CD4-positive, alpha-beta memory T cell (primary cell): ENCODE measurements at regions not wholly inside any gene's neighbourhood (a gene's known extent, or its start where the extent isn't known, plus 50 kb on each side); places are given as distances from the start of the nearest gene placed in this dataset.
A peak's percentile ranks its signal among the peaks of the same experiment; 100 is the strongest.

Source experiments
- CTCF ChIA-PET: fragments of 350-600 bp; sonication (Branson Sonifier 250); formaldehyde crosslinking; loops from one replicate; lab custom pipeline; 2021; ENCODE audit warnings: inconsistent platforms; ENCODE audit not compliant: partially characterized antibody; lab: Charles Lee
- POLR2A ChIA-PET: fragments of 350-600 bp; sonication (Branson Sonifier 250); formaldehyde crosslinking; loops from one replicate; lab custom pipeline; 2021; ENCODE audit not compliant: partially characterized antibody; lab: Charles Lee
- DNase-seq, 5 donors: peaks; one replicate each; pipeline versions ENCODE4 v3.0.0 to v3.0.0-alpha.2; 2020 to 2022; ENCODE audit warnings: mixed read lengths in 1 of 5
- H3K27ac ChIP-seq: one replicate; pipeline ENCODE4 v1.7.0; 2013; ENCODE audit warnings: low read depth, low read length
- H3K27me3 ChIP-seq: 2 replicates; pipeline ENCODE4 v1.7.0; 2013; ENCODE audit warnings: mild to moderate bottlenecking, low read length, moderate library complexity; ENCODE audit not compliant: insufficient read depth
- H3K36me3 ChIP-seq: 2 replicates; pipeline ENCODE4 v1.7.0; 2013; ENCODE audit warnings: mild to moderate bottlenecking, low read length, moderate library complexity; ENCODE audit not compliant: insufficient read depth
- H3K4me1 ChIP-seq: 2 replicates; pipeline ENCODE4 v1.7.0; 2013; ENCODE audit warnings: mild to moderate bottlenecking, low read length, moderate library complexity; ENCODE audit not compliant: insufficient read depth
- H3K4me3 ChIP-seq, 2 donors: one replicate each; pipeline ENCODE4 v1.7.0; 2013; ENCODE audit warnings: low read length in 2 of 2, mild to moderate bottlenecking in 1 of 2
- H3K9me3 ChIP-seq, 2 donors: one replicate each; pipeline ENCODE4 v1.7.0; 2013; ENCODE audit warnings: low read length in 2 of 2, control low read depth in 1 of 2; ENCODE audit not compliant: control insufficient read depth in 1 of 2
- H3K27ac Mint-ChIP-seq, 7 donors: one replicate each; pipeline ENCODE4 v1.8.0; 2020 to 2021; ENCODE audit warnings: mixed read lengths in 7 of 7, mild to moderate bottlenecking in 6 of 7, inconsistent platforms in 3 of 7, moderate library complexity in 3 of 7
- H3K27me3 Mint-ChIP-seq, 2 donors: one replicate each; pipeline ENCODE4 v1.8.0; 2020 to 2021; ENCODE audit warnings: mixed read lengths in 2 of 2
- H3K36me3 Mint-ChIP-seq, 2 donors: one replicate each; pipeline ENCODE4 v1.8.0; 2020 to 2021; ENCODE audit warnings: mixed read lengths in 2 of 2, inconsistent platforms in 1 of 2, mild to moderate bottlenecking in 1 of 2
- H3K4me1 Mint-ChIP-seq, 4 donors: one replicate each; pipeline ENCODE4 v1.8.0; 2020 to 2021; ENCODE audit warnings: mixed read lengths in 4 of 4, mild to moderate bottlenecking in 1 of 4
- H3K4me3 Mint-ChIP-seq, 8 donors: one replicate each; pipeline ENCODE4 v1.8.0; 2020 to 2021; ENCODE audit warnings: mixed read lengths in 8 of 8, mild to moderate bottlenecking in 7 of 8, moderate library complexity in 6 of 8, inconsistent platforms in 3 of 8
- H3K9me3 Mint-ChIP-seq, 8 donors: one replicate each; pipeline ENCODE4 v1.8.0; 2020 to 2021; ENCODE audit warnings: mixed read lengths in 8 of 8, mild to moderate bottlenecking in 5 of 8, inconsistent platforms in 3 of 8, moderate library complexity in 1 of 8
- intact Hi-C: fragments of 100-400 bp; cut with micrococcal nuclease; formaldehyde crosslinking; loops from one replicate; pipeline ENCODE4 v1.15.1; 2023

DNA sequence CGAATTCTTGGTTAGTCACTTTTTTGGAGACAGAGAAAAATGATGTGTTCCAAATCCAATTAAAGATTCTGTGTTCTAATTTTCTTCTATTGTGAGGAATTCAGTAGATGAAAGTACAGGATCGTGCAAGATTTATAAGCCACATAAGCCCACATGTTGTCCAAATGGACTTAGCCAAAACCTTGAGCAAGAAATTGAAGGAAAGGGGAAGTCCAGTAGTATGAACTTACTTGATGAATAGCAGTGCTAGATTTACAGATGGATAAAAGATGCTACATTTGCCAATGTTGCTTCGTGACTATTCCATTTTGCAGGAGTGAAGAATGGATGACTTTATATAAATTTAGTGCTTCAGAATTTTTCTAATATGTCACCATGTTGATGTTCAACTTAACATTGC, 120.0 kb upstream of the ATP11B start:
- H3K36me3 Mint-ChIP-seq = no peaks in the 10 kb centered on the region
- Histone ChIP-seq H3K27me3 (no peaks in the 10 kb centered on the region), H3K27ac (no peak overlapping the region), H3K4me1 (no peaks in the 10 kb centered on the region), H3K36me3 (no peaks in the 10 kb centered on the region), H3K4me3 (no peak overlapping the region), H3K9me3 (no peaks in the 10 kb centered on the region)
- intact Hi-C loops = no loop called here
- POLR2A ChIA-PET = no interaction called here
- DNase-seq = no peak
- peaks cover 0 to 5% (median 0%) of the 10 kb centered on the region in 8 donors for H3K9me3 Mint-ChIP-seq
- CTCF ChIA-PET = interaction anchor here (1.6 kb wide), 1 partner anchor 9 kb away, joined by 5 read pairs; no protein-coding TSS in a partner anchor
- H3K4me3 Mint-ChIP-seq = no peak overlapping the region
- H3K27me3 Mint-ChIP-seq = peaks cover 8 to 15% of the 10 kb centered on the region in 2 donors
- no peaks in the 10 kb centered on the region for H3K4me1 Mint-ChIP-seq
- no peak overlapping the region for H3K27ac Mint-ChIP-seq

DNA sequence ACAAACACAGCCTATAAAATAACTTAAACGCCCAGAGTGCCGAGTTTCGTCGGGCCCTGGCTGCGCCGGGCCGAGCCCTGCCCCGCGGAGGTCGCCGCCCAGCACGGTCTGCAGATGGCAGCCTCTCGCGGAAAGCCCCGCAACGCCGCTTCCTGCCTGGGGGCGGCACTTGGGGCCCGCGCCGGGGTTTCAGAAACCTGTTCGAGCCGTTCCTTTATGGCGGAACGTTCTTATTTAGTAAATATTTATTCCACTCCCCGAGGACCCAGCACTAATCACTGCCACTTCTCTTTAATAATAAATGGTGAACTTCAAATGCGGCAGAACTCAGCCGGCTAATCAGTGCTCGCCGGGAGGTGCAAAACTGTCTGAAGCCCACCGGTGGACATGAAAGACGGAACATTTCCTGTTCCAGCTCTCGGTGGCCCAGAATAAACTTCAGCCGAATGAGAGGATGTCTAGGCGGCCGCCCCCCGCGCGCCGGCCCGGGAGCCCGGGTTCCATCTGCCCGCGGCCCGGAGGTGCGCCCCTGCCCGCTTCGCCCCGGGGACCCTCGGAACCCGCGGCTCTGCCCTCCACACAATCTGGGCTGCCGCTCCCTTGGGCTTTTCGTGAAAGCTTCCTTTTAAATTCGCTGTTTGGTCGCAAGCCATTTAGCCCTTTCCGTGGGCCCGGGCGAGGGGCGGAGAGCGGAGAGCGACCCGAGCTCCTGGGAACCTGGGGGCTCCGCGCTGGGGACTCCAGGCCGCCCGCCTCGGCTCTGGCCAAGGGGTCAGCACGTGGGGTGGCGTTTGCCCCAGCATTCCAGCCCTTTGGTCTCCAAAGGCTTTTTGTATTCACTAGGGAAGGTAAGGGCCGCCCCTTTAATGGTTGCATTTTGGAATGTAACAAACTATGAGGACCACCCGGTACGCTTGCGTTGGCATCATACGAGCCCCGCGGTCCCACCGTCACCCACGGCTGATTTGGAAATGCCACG, 110.8 kb upstream of the ATP11B start:
- Mint-ChIP-seq H3K27me3 (peaks cover 27 to 30% of the 10 kb centered on the region in 2 donors), H3K9me3 (no peaks in the 10 kb centered on the region), H3K27ac (peak overlapping the region in 1 of 7 donors; percentile 49), H3K4me3 (peak overlapping the region; percentile 70 to 88 (median 80)), H3K36me3 (no peaks in the 10 kb centered on the region), H3K4me1 (peaks cover 6 to 10% (median 8%) of the 10 kb centered on the region in 4 donors)
- peaks cover 15% of the 10 kb centered on the region for H3K4me1 ChIP-seq
- CTCF ChIA-PET = interaction anchor here (1.2 to 3.5 kb wide), 8 partner anchors 9 to 976 kb away, joined by 3 to 21 read pairs (median 4); partner anchors contain the start of gene SOX2
- DNase-seq = peak; percentile 21 to 47 (median 39)
- H3K4me3 ChIP-seq = peak overlapping the region in 1 of 2 donors; percentile 37
- H3K27ac ChIP-seq = no peak overlapping the region
- intact Hi-C loops = loop anchor here (2.0 to 10.0 kb wide), 3 partner anchors 1470 to 1880 kb away; partner anchors contain the start of gene DNAJC19
- peaks cover 7% of the 10 kb centered on the region for H3K27me3 ChIP-seq
- H3K9me3 ChIP-seq = no peaks in the 10 kb centered on the region
- POLR2A ChIA-PET = no interaction called here
- no peaks in the 10 kb centered on the region for H3K36me3 ChIP-seq

DNA sequence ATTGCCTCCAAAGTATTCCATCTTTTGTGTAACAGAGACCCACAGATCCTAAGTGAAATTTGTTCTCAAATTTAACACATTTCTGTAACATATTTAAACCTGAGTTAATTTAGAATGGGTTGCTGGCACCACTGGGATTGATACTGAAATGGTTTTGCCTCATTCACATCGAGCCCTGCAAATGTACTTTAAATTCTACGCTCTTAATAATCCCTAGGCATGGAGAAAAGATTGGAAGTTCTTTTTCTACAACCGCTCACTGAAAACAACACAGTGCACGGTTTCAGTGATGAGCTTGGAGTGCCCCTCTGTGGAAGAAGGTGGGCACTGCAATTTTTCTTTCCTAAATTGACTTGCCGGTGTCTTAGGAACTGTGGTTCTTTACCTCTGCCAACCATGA, 109.9 kb upstream of the ATP11B start:
- ChIA-PET CTCF (interaction anchor here (0.6 to 3.5 kb wide), 15 partner anchors 8 to 1357 kb away, joined by 3 to 21 read pairs (median 3); partner anchors contain the start of gene SOX2), POLR2A (no interaction called here)
- Histone ChIP-seq H3K27me3 (peaks cover 7% of the 10 kb centered on the region), H3K27ac (no peak overlapping the region), H3K4me3 (no peak overlapping the region), H3K36me3 (no peaks in the 10 kb centered on the region), H3K9me3 (no peaks in the 10 kb centered on the region), H3K4me1 (peaks cover 15% of the 10 kb centered on the region)
- peak; percentile 37 to 64 (median 51) for DNase-seq
- Mint-ChIP-seq H3K27ac (peak overlapping the region in 1 of 7 donors; percentile 36), H3K4me3 (peak overlapping the region; percentile 30 to 88 (median 71)), H3K9me3 (no peaks in the 10 kb centered on the region), H3K4me1 (peaks cover 6 to 10% (median 8%) of the 10 kb centered on the region in 4 donors), H3K27me3 (peaks cover 30% of the 10 kb centered on the region in 2 donors), H3K36me3 (no peaks in the 10 kb centered on the region)
- intact Hi-C loops = loop anchor here (2.0 to 10.0 kb wide), 3 partner anchors 1471 to 1881 kb away; partner anchors contain the start of gene DNAJC19

DNA sequence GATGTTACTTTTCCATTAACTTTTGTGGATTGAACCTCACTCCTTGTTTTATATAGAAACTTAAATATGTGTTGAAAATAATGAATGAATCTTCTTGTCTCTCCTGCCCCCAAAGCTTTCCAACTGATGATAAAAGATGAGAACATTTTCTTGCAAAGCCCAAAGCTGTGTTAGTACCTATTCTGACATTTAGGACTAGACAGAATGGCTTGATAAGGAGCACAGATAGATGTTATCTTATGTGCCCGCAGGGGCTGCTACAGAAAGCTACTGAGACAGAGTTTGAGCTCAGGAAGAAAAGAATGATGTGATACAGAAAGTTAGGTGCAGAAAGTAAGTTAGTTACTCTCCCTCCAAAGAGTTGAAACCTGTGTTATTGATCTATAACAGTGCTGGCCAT, 109.4 kb upstream of the ATP11B start:
- Mint-ChIP-seq H3K36me3 (no peaks in the 10 kb centered on the region), H3K4me3 (peak overlapping the region in 5 of 8 donors; percentile 58 to 78 (median 70)), H3K27me3 (peaks cover 30% of the 10 kb centered on the region in 2 donors), H3K27ac (no peak overlapping the region), H3K9me3 (no peaks in the 10 kb centered on the region), H3K4me1 (peaks cover 6 to 10% (median 8%) of the 10 kb centered on the region in 4 donors)
- CTCF ChIA-PET = interaction anchor here (0.8 to 3.5 kb wide), 14 partner anchors 8 to 1357 kb away, joined by 3 to 21 read pairs (median 3); partner anchors contain the start of gene SOX2
- Histone ChIP-seq H3K27me3 (peaks cover 7% of the 10 kb centered on the region), H3K4me1 (peaks cover 15% of the 10 kb centered on the region), H3K4me3 (no peak overlapping the region), H3K36me3 (no peaks in the 10 kb centered on the region), H3K9me3 (no peaks in the 10 kb centered on the region), H3K27ac (no peak overlapping the region)
- DNase-seq = no peak
- POLR2A ChIA-PET = no interaction called here
- intact Hi-C loops = loop anchor here (2.0 to 10.0 kb wide), 3 partner anchors 1472 to 1881 kb away; partner anchors contain the start of gene DNAJC19

DNA sequence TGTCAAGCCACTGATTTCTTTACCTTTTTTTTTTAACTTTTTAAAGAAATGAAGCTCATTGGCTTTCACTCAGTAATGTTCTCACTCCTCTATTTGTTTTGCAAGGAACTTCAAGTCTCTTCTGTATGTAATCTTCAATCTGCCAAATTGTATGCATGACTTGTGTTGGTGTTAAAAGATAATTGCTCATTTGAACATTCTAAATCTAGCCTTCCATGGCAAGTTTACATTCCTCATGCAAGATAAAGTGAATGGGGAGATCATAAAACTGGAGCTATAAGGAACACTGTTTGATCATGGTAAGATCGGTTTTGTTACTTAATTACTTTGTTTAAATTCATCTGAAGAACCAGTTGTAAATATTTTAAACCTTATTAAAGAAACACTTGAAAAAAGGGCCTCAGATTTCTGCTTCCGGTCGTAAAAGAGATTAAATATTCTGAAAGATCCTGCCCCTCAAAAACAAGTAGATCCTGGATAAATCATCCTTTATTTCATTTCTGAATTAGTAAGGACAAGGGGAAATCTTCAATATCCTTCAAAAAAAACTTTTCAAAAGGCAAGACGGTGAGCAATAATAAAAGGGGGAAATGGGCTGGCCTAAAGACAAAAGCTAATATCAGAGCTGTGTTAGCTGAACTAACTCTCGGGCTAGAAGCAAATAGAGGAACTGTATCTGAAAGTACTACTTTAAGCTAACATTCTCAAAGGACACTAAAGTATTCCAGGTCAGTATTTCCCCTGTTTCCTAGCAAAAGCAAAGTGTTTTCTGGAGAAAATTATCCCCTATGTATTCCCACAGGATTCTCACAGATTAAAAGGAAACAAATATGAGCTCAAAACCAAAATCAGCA, 107.0 kb upstream of the ATP11B start:
- H3K4me3 Mint-ChIP-seq = no peak overlapping the region
- H3K4me1 ChIP-seq = peaks cover 15% of the 10 kb centered on the region
- no peaks in the 10 kb centered on the region for H3K36me3 ChIP-seq
- no peaks in the 10 kb centered on the region for H3K9me3 ChIP-seq
- ChIA-PET POLR2A (no interaction called here), CTCF (interaction anchor here (0.6 to 1.3 kb wide), 2 partner anchors 22 to 48 kb away, joined by 3 read pairs; no protein-coding TSS in a partner anchor)
- H3K4me3 ChIP-seq = no peak overlapping the region
- peaks cover 7% of the 10 kb centered on the region for H3K27me3 ChIP-seq
- H3K36me3 Mint-ChIP-seq = no peaks in the 10 kb centered on the region
- H3K4me1 Mint-ChIP-seq = peaks cover 6 to 10% (median 8%) of the 10 kb centered on the region in 4 donors
- no peak overlapping the region for H3K27ac Mint-ChIP-seq
- H3K9me3 Mint-ChIP-seq = no peaks in the 10 kb centered on the region
- H3K27me3 Mint-ChIP-seq = peaks cover 30 to 33% of the 10 kb centered on the region in 2 donors
- intact Hi-C loops = loop anchor here (10.0 kb wide), 1 partner anchor 1701 kb away; the partner anchor contains the start of gene DNAJC19
- no peak for DNase-seq
- no peak overlapping the region for H3K27ac ChIP-seq

DNA sequence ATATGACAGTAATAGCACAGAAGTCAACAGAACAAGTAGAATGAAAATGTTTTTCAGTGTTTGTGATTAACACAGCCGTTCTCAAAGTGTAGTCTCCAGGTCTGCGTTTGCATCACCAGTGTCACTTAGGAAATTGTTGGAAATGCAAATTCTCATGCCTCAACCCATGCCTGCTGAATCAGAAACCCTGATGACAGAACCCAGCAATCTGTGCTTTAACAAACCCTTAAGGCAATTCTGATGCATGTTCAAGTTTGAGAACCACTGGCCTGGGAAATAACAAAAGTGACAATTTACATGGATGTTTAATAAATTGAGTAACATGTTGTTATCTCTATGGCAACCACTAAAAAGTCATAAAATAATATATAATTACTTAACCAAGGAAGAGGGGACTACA, 103.1 kb upstream of the ATP11B start:
- H3K27me3 Mint-ChIP-seq = peaks cover 21% of the 10 kb centered on the region in 2 donors
- H3K36me3 Mint-ChIP-seq = no peaks in the 10 kb centered on the region
- Histone ChIP-seq H3K4me3 (no peak overlapping the region), H3K9me3 (no peaks in the 10 kb centered on the region), H3K36me3 (no peaks in the 10 kb centered on the region), H3K4me1 (no peaks in the 10 kb centered on the region), H3K27ac (no peak overlapping the region), H3K27me3 (peaks cover 7% of the 10 kb centered on the region)
- no peaks in the 10 kb centered on the region for H3K4me1 Mint-ChIP-seq
- no peak overlapping the region for H3K27ac Mint-ChIP-seq
- DNase-seq = no peak
- ChIA-PET CTCF (no interaction called here), POLR2A (no interaction called here)
- no peaks in the 10 kb centered on the region for H3K9me3 Mint-ChIP-seq
- intact Hi-C loops = no loop called here
- H3K4me3 Mint-ChIP-seq = no peak overlapping the region
